GM13977 (cell line): ENCODE measurements at regions not wholly inside any gene's neighbourhood (a gene's known extent, or its start where the extent isn't known, plus 50 kb on each side); places are given as distances from the start of the nearest gene placed in this dataset.

Experiments
- DNase-seq: peaks from one replicate; pipeline ENCODE4 v3.0.0; 2012; ENCODE audit warnings: low spot score
- CTCF ChIP-seq: IDR thresholded peaks from 2 replicates; pipeline ENCODE4 v1.5.1; 2012; ENCODE audit warnings: mild to moderate bottlenecking, control low read depth; ENCODE audit not compliant: insufficient read depth; ENCODE audit errors: extremely low read depth, missing control alignments
- in situ Hi-C: fragments of 300-500 bp; cut with MboI; formaldehyde crosslinking; loops from one replicate; pipeline ENCODE4 v1.12.0; 2022; ENCODE audit warnings: low sequenced_read_pairs, low pct_unique_long_range_greater_than_20kb, mixed read lengths, inconsistent platforms; ENCODE audit not compliant: unreplicated experiment

- TF ChIP-seq CTCF: no peak
- in situ Hi-C loops: no loop called here
- no peak for DNase-seq
Measured at GRCh38 chr4:100790836-100791615, 273.2 kb upstream of the EMCN start.

GRCh38 chr4:100789991-100790390 is 272.2 kb upstream of the EMCN start:
- TF ChIP-seq CTCF: no peak
- DNase-seq: no peak
- in situ Hi-C loops: no loop called here

GRCh38 chr4:100786481-100786880 is 268.7 kb upstream of the EMCN start:
- DNase-seq: no peak
- TF ChIP-seq CTCF: no peak
- in situ Hi-C loops: no loop called here

- in situ Hi-C loops: no loop called here
- no peak for TF ChIP-seq CTCF
- DNase-seq: no peak
Measured at GRCh38 chr4:100782356-100782755, 264.5 kb upstream of the EMCN start.

- no peak for DNase-seq
- no peak for TF ChIP-seq CTCF
- in situ Hi-C loops: no loop called here
Measured at GRCh38 chr4:100781435-100781834, 263.6 kb upstream of the EMCN start.

GRCh38 chr4:100780126-100780525 is 262.3 kb upstream of the EMCN start:
- TF ChIP-seq CTCF: no peak
- no peak for DNase-seq
- in situ Hi-C loops: no loop called here
